PC-9 (cell line): ENCODE measurements at regions not wholly inside any gene's neighbourhood (a gene's known extent, or its start where the extent isn't known, plus 50 kb on each side); places are given as distances from the start of the nearest gene placed in this dataset.

Experiments used
- CTCF ChIP-seq: fragments of 200-600 bp; sonication (generic); conservative IDR thresholded peaks from 2 replicates; pipeline ENCODE4 v1.6.1; 2017; ENCODE audit warnings: mixed run types, antibody characterized with exemption, mild to moderate bottlenecking, moderate library complexity
- EZH2 ChIP-seq: fragments of 200-600 bp; sonication (generic); IDR thresholded peaks from 2 replicates; pipeline ENCODE4 v1.8.0; 2017; ENCODE audit warnings: antibody characterized with exemption, low read depth

- TF ChIP-seq EZH2 (no peak), CTCF (no peak)
Observed at GRCh38 chr13:74024314-74024713, 109.9 kb downstream of the KLF12 start.
